NCI-H1048 (cell line): ENCODE measurements at regions not wholly inside any gene's neighbourhood (a gene's known extent, or its start where the extent isn't known, plus 50 kb on each side); places are given as distances from the start of the nearest gene placed in this dataset.

Source experiments
- DNase-seq: peaks from one replicate; lab custom pipeline; 2025; lab: John Stamatoyannopoulos, UW

DNA sequence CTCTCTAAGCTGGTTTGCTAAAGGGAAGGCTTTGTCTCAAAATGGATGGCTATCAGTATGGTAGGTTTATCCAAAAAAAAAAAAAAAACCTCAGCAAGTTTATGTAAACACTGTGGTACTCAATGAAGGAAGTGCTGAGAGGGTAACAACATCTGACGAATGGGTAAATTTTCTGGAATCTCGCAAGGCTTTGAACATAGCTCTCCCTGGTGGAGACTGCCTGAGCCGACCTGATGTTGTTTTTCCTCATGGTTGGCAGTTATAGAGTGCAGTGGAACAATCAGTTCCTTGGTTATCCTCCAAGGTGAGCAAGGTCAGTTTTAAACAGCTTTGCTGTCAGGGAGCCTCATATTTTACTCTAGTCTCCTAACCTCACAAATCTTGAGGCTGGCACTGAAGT lies 94.6 kb downstream of the ZPLD1 start:
- DNase-seq = no peak

GRCh38 chr3:102530415-102531181 lies 95.8 kb downstream of the ZPLD1 start:
- DNase-seq = no peak

DNA sequence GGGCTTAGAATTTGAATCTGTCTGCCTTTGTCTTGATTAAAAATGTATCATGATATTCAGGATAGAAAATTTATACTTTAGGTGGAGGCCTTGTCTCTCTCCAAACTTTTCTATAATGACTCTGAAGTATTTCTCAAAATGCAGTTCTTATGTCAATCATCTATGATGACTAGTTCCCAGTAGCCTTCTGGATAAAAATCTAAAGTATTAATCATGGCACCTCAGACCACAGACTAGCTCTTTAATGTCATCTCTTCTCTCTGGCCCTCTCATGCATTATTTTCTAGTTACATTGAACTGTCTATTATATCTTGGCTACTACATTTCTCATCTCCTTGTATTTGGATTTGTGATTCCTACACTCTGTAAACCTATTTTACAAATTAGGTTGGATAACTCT lies 96.9 kb downstream of the ZPLD1 start:
- DNase-seq = no peak

- DNase-seq = no peak
Measured at GRCh38 chr3:102532901-102533300, 98.1 kb downstream of the ZPLD1 start.

- DNase-seq = no peak
Measured at GRCh38 chr3:102533784-102534183, 99.0 kb downstream of the ZPLD1 start.

DNA sequence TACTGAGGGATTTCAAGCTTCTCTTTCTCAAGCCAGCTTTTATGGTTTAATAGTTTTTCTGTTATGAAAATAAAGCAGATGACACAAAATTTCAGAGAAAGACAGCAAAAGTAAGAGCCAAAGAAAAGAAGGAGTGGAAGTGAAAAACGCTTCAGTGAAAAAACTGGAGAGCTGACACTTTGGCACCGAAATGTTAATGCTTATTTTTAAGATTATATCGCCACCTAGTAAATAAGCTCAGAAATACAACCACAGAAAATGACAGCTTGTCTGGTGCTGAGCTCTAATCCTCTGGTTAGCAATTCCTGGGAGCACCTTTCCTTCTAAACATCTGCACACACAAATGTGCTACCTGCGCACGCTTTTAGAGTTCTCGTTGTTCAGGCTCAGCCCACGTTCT lies 101.6 kb downstream of the ZPLD1 start:
- DNase-seq = peak; percentile 19

DNA sequence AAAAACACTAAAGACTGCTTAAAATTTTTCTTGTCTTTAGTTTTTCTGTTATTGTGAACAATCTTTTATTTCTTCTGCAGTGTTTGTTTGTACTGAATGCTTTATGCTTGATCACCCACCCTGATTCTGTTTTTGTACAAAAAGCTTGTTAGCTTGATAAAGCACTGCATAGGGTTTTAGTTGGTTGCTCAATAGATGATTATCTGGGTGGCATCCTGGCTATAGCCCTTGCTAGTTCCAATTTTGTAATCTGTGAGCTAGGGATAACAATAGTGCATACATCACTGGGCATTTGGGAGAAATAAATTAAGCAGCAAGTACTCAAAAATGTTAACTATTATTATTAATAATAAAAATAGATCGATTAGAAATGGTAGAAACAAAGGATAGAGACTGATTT lies 102.3 kb downstream of the ZPLD1 start:
- no peak for DNase-seq

GRCh38 chr3:102544741-102545140 lies 109.9 kb downstream of the ZPLD1 start:
- no peak for DNase-seq

DNA sequence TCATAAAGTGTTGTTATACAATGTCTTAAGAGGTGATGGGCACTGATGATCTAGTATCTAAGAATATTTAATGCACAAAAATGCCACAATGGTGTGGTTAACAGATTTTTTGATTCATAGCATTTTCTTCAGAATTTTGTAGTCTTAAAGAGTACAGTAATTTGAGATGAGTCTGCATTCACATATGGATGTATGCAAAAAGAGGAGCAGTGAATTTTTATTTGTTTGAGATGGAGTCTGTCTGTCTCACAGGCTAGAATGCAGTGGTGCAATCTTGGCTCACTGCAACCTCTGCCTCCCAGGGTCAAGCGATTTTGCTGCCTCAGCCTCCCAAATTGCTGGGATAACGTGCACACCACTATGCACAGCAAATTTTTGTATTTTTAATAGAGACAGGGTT lies 110.5 kb downstream of the ZPLD1 start:
- no peak for DNase-seq

- no peak for DNase-seq
Measured at GRCh38 chr3:102553876-102554275, 119.1 kb downstream of the ZPLD1 start.

DNA sequence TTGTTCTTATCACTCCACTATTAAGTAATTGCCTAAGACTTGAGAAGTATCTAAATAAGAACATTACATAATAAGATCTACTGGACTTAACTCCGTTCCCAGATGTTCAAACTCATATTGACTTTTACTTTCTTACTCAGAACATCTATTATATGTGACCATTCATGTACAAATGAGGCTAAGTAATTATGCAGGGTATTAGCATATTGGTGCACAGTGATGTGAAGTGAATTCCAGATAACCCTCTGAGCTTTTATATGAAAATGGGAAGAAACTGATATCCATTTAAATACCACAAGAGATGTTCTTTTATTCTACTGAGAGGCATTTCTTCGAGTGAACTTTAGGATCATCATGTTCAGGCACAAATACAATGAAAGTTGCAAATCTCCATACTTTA lies 135.7 kb downstream of the ZPLD1 start:
- no peak for DNase-seq

- DNase-seq = no peak
Measured at GRCh38 chr3:102571006-102571405, 136.2 kb downstream of the ZPLD1 start.

- DNase-seq = no peak
Measured at GRCh38 chr3:102571720-102572384, 137.0 kb downstream of the ZPLD1 start.

DNA sequence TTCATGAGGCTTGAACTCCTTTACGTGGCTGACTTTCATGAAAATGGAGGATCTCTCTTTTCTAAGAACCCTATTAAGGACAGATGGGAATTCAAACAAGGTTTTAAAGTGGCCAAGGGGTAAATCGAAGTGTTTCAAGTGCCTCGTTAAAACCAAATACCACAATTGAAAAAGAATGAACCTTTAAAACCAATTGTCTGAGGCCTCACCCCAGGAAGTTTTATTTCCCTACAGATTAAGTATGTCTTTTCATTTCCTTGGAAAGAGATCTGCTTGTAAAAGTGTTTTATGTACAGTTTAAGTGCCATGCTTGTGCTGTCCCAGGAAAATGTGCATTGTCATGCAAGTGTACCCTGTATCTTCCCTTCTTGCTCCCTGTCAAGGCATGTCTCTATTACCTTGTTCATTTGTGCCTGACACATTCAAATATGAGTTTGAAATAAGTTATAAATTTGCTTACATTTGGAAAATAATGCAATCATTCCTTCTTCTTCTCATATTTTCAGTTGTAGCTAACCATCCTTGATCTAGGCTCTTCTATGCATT lies 138.7 kb downstream of the ZPLD1 start:
- DNase-seq = no peak

- no peak for DNase-seq
Measured at GRCh38 chr3:102574355-102574754, 139.5 kb downstream of the ZPLD1 start.

DNA sequence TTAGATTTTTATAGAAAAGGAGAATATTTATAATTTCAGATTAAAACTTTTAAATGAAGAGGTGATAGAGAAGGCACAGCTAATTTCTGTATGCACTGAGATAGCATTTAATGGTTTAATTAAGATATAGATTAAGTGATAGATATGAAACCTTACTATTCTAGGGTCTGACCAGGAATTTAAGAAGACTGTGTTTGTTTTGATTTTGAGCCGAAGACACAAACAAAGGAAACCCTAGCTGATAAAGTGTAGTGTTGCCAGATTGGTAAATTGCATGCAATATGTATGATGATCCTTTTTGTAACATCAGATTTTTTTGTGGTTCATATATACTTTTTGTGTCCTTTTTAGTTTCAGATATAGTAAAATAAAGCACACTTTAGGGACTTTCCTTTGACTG lies 141.8 kb downstream of the ZPLD1 start:
- no peak for DNase-seq

DNA sequence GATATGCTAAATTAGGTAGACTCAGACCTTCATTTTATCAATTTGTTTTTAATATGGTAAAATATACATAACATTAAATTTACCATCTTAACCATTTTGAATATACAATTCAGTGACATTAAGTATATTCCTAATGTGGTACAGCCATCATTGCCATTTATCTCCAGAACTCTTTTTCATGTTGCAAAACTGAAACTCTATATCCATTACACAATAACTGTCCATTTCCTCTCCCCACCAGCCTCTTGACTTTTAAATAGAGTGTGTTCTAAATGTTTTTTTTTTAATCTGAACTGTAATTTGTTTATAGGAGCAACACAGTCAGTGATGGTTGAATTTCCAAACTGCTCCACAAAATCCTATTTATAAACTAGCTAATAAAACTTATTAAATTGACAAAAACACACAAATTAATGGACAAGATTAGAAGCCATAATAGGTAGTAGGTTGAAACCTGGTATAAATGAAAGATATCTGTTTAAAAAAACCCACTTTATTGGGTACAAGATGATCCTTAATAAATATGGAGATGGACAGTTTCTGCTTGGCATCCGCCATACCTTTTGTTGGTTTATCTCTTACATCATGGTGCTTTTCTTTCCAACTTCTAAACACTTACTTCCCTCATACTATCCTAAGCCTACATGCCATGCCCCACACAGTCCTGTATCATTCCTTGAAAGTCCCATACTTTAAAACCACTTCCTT lies 142.4 kb downstream of the ZPLD1 start:
- DNase-seq = no peak

GRCh38 chr3:102580760-102581159 lies 145.9 kb downstream of the ZPLD1 start:
- DNase-seq = no peak

DNA sequence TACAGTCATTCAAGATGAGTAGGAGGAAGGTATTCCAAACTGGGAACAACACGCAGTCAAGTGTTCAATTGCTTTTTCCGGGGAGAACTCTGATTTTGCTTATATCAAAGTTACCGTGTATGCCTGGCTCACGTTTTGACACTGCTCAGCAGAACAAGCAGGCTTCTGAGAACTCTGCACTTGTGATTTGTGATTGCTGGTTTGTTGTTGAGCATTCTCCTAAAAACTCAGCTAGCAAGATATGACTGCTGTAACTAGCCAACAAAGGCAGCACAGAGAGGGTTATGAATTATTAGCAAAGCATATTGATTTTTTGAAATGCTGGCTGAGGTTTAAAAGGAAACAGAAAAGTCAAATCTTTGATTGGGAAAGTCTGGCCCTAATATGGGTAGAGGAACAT lies 151.7 kb downstream of the ZPLD1 start:
- DNase-seq = no peak

- DNase-seq = no peak
Measured at GRCh38 chr3:102593812-102594602, 159.2 kb downstream of the ZPLD1 start.

GRCh38 chr3:102595057-102595456 lies 160.2 kb downstream of the ZPLD1 start:
- no peak for DNase-seq
